Astrocyte of the spinal cord (primary cell): ENCODE measurements at regions not wholly inside any gene's neighbourhood (a gene's known extent, or its start where the extent isn't known, plus 50 kb on each side); places are given as distances from the start of the nearest gene placed in this dataset.
A peak's percentile ranks its signal among the peaks of the same experiment; 100 is the strongest.

Source experiments
- DNase-seq: peaks from one replicate; pipeline ENCODE4 v3.0.0; 2011; ENCODE audit warnings: low read depth, low spot score
- H3K4me3 ChIP-seq: 2 replicates; pipeline ENCODE4 v1.5.1; 2011; ENCODE audit warnings: low read depth, mild to moderate bottlenecking, low read length, moderate library complexity
- in situ Hi-C: cut with HindIII; loops from 2 replicates; pipeline ENCODE4 v1.10.0; 2017; ENCODE audit warnings: low sequenced_read_pairs
- TF ChIP-seq, protein P1 (sequence below): IDR thresholded peaks from 2 replicates; pipeline ENCODE4 v1.5.1; 2012; ENCODE audit warnings: low read depth, mild to moderate bottlenecking, low read length, inconsistent platforms

DNA sequence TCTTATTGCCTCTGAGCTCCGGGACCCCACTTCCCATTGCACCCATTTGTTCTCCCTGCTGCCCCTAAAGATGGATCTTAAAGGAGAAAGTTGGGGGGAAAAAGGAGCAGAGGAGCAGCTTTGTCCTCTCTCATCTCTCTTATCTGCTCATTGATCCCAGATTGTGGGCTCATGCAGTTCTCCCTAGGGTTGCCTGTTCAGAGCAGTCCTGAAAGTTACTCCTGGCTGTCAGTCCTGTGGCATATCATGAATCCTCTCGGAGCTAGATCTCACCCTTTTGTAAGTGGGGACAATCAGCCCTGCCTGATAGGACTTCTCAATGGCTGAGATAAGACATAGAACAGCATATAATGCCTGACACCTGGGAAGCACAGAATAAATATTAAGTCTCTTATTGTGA, 440.3 kb downstream of the IRS2 start:
- in situ Hi-C loops, result no loop called here
- TF ChIP-seq, protein P1, sequence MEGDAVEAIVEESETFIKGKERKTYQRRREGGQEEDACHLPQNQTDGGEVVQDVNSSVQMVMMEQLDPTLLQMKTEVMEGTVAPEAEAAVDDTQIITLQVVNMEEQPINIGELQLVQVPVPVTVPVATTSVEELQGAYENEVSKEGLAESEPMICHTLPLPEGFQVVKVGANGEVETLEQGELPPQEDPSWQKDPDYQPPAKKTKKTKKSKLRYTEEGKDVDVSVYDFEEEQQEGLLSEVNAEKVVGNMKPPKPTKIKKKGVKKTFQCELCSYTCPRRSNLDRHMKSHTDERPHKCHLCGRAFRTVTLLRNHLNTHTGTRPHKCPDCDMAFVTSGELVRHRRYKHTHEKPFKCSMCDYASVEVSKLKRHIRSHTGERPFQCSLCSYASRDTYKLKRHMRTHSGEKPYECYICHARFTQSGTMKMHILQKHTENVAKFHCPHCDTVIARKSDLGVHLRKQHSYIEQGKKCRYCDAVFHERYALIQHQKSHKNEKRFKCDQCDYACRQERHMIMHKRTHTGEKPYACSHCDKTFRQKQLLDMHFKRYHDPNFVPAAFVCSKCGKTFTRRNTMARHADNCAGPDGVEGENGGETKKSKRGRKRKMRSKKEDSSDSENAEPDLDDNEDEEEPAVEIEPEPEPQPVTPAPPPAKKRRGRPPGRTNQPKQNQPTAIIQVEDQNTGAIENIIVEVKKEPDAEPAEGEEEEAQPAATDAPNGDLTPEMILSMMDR, result no peak
- no peak overlapping the region for H3K4me3 ChIP-seq
- no peak for DNase-seq

DNA sequence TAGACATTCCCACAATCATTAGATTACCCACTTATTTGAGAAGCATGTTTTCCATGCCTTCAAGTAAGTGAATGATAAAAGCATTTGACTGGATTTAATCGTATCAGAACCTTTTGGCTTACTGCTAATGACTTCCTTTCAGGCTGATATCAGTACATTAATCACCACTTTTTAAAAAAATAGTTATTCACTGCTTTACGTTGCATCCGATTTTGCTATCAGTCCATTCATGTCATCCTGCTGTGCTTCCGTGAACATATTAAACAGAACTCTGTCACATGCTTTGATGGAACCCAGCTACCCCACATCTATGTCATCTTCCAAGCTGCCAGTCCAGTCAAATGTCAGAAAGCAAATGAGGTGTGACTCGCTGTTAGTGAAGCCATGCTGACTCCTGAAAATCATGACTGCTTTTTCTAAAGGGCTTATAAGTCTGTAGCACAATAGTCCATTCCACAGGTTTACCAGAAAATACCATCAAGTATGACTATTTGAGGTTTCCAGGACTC, 440.9 kb downstream of the IRS2 start:
- H3K4me3 ChIP-seq, result no peak overlapping the region
- TF ChIP-seq, protein P1, result no peak
- in situ Hi-C loops, result no loop called here
- peak; percentile 79 for DNase-seq

DNA sequence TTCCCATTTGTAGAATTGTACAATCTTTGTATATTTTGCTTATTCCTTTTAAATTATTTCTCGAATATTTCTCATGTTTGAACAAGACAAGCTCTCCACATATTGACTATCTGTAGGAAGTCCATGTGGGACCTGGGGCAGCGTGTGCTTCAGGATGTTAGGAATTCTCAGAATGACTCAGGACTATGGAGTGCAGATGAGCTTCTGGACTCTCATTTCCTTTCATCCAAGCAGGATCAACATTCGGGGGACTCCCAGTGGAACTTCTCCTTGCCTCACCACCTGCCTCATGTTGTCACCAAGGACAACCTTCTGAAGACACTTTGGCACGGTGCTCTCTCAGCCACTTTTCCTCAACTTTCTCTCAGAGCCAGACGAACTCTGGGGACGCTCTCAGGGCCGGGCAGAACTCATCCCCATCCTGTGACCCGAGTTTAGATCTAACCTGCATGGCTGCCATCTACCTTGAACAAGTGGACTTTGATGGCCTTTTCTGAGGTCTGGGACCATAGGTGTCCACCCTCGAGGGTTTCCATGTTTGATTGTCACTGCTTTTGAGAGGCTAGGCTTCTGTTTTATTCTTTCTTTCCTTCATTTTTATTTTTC, 441.7 kb downstream of the IRS2 start:
- TF ChIP-seq, protein P1, result no peak
- peak; percentile 59 for DNase-seq
- H3K4me3 ChIP-seq, result no peak overlapping the region
- in situ Hi-C loops, result no loop called here

DNA sequence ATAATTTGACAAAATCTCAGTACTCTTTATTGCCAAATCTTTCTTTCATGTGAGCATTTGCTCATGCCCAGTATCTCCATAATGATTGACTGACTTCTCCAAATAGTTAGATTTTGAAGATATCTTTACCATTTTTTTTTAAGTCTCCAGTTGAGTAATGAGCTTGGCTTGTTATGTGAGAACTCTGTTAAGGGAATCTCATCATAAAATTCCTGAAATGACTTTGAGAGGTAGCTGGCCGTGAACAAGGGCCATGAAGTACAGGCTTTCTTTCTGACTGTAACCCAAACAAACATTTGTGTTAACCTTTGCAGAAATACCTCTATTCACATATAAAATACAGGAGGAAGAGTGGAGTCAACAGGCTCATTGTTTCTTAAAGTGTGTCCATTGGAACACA, 449.7 kb downstream of the IRS2 start:
- TF ChIP-seq, protein P1, result no peak
- H3K4me3 ChIP-seq, result no peak overlapping the region
- in situ Hi-C loops, result no loop called here
- DNase-seq, result peak; percentile 74

DNA sequence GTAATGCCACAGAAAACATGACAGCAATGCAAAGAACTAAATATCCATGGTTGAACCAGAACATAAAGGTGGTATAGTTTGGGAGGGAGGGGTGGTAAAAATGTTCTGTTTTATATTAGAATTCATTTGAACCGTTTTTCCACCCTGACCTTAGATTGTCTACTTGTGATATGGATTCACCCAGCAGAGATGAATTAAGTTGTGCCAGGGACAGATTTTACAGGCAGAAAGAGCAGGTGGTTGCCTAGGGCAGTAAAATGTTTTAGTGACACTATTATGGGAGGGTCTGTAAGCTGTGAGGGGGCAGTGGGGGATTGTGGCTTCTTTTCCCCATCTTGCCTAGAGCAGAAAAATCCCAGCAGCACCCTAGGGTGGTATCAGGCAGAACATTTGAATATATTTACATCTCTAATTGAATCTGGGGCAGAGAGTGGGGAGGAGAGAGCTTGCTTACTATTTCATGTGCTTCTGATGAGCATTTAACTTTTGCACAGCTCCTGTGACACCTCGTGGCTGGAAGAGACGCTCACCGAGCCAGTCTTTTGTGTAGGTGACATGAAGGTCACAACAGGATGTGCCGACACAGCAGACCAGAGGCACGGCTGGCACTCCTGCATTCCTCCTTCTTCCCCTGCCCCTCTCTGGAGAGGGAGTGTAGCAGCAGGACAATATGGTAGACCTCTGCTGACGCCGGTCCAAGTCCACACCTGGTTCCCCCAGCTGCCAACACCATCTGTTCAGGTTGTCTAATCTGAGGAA, 452.3 kb downstream of the IRS2 start:
- TF ChIP-seq, protein P1, result no peak
- no peak overlapping the region for H3K4me3 ChIP-seq
- DNase-seq, result no peak
- in situ Hi-C loops, result no loop called here

DNA sequence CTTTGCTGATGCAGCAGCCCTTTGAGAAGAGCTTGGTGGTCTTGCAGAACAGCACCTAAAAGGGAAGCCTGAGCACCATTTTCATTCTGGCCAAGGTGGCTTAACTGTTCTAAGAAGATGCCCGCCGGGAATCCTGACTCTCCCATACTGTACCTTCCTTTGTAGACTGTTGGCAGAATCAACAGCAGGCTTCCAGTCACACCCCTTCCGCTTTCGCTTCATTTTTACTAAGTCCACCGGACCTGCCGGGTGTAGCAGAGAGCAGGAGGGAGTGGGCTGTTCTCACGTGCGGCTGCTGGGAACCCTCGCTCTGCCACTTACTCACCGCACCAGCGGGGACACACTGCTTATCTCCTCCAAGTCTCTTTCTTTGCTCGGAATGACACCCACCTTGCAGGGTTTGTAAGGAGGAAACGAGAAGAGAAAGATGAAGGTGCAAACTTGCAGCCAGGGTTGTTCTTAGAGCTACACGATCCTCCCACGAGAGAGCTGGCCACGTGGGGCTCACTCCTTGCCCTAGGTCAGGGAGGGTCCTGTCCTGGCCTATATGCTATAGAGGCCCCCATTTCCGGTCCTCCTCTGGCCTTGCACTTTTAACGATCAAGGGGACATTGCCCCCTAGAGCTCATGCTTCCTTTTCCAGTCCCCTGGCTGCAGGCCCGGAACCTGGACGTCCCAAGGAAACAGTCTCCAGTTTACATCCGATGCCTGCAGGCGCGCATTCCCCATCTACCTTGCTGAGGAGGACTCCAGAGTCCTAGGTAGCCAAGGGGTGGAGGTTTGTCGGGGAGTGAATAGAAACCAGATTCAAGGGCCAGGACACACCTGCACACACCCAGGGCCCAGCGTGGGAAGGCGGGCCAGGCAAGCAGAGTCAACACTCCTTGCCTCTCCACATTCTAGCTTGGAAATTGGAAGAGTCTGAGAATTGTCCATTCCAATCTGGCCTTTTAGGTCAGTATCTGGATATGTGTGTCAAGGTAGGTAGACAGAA, 453.6 kb downstream of the IRS2 start:
- TF ChIP-seq, protein P1, result no peak
- no peak overlapping the region for H3K4me3 ChIP-seq
- no peak for DNase-seq
- in situ Hi-C loops, result no loop called here
